ENCODE measurements at regions not wholly inside any gene's neighbourhood (a gene's known extent, or its start where the extent isn't known, plus 50 kb on each side); places are given as distances from the start of the nearest gene placed in this dataset.

- Histone ChIP-seq H3K36me3 (ENCODE audit: control insufficient read depth in 2 of 3, insufficient read depth in 3 of 3, low read length in 3 of 3) (no peaks in the 10 kb centered on the region), H3K4me3 (ENCODE audit: low read length in 3 of 3) (no peak overlapping the region), H3K27me3 (ENCODE audit: control insufficient read depth, insufficient read depth, low read length) (no peaks in the 10 kb centered on the region), H3K9ac (ENCODE audit: low read length in 3 of 3) (no peak overlapping the region), H3K4me1 (ENCODE audit: control insufficient read depth in 2 of 3, insufficient read depth in 2 of 3, low read depth in 1 of 3, low read length in 3 of 3) (no peaks in the 10 kb centered on the region), H3K9me3 (ENCODE audit: control insufficient read depth in 2 of 3, insufficient read depth in 1 of 3, low read length in 3 of 3) (peaks cover 0 to 3% (median 0%) of the 10 kb centered on the region in 3 donors), H3K27ac (ENCODE audit: low read depth in 2 of 2, low read length in 2 of 2) (no peak overlapping the region)
- FAIRE-seq (no peak), DNase-seq (no peak)
- intact Hi-C loops (cut with DNase I): no loop called here
- no peak for TF ChIP-seq CTCF (IDR thresholded peaks at IDR 0.05; ENCODE audit: borderline replicate concordance, extremely low read depth, insufficient read depth)
These were observed 124.9 kb upstream of the GAP43 start for GRCh38 chr3:115498421-115498820.

GRCh38 chr3:115498898-115499297 is 124.4 kb upstream of the GAP43 start:
- H3K4me1 ChIP-seq (ENCODE audit: control insufficient read depth in 2 of 3, insufficient read depth in 2 of 3, low read depth in 1 of 3, low read length in 3 of 3): no peaks in the 10 kb centered on the region
- no peak for TF ChIP-seq CTCF (IDR thresholded peaks at IDR 0.05; ENCODE audit: borderline replicate concordance, extremely low read depth, insufficient read depth)
- DNase-seq: no peak
- peaks cover 0 to 3% (median 0%) of the 10 kb centered on the region in 3 donors for H3K9me3 ChIP-seq (ENCODE audit: control insufficient read depth in 2 of 3, insufficient read depth in 1 of 3, low read length in 3 of 3)
- H3K27me3 ChIP-seq (ENCODE audit: control insufficient read depth, insufficient read depth, low read length): no peaks in the 10 kb centered on the region
- H3K36me3 ChIP-seq (ENCODE audit: control insufficient read depth in 2 of 3, insufficient read depth in 3 of 3, low read length in 3 of 3): no peaks in the 10 kb centered on the region
- FAIRE-seq: no peak
- no peak overlapping the region for H3K4me3 ChIP-seq (ENCODE audit: low read length in 3 of 3)
- H3K9ac ChIP-seq (ENCODE audit: low read length in 3 of 3): no peak overlapping the region
- intact Hi-C loops (cut with DNase I): no loop called here
- H3K27ac ChIP-seq (ENCODE audit: low read depth in 2 of 2, low read length in 2 of 2): no peak overlapping the region

- H3K4me1 ChIP-seq (ENCODE audit: control insufficient read depth in 2 of 3, insufficient read depth in 2 of 3, low read depth in 1 of 3, low read length in 3 of 3): no peaks in the 10 kb centered on the region
- DNase-seq: no peak
- H3K27me3 ChIP-seq (ENCODE audit: control insufficient read depth, insufficient read depth, low read length): no peaks in the 10 kb centered on the region
- intact Hi-C loops (cut with DNase I): no loop called here
- FAIRE-seq: no peak
- peaks cover 0 to 3% (median 0%) of the 10 kb centered on the region in 3 donors for H3K9me3 ChIP-seq (ENCODE audit: control insufficient read depth in 2 of 3, insufficient read depth in 1 of 3, low read length in 3 of 3)
- no peak overlapping the region for H3K27ac ChIP-seq (ENCODE audit: low read depth in 2 of 2, low read length in 2 of 2)
- TF ChIP-seq CTCF (IDR thresholded peaks at IDR 0.05; ENCODE audit: borderline replicate concordance, extremely low read depth, insufficient read depth): no peak
- no peak overlapping the region for H3K4me3 ChIP-seq (ENCODE audit: low read length in 3 of 3)
- no peaks in the 10 kb centered on the region for H3K36me3 ChIP-seq (ENCODE audit: control insufficient read depth in 2 of 3, insufficient read depth in 3 of 3, low read length in 3 of 3)
- no peak overlapping the region for H3K9ac ChIP-seq (ENCODE audit: low read length in 3 of 3)
These were observed 123.6 kb upstream of the GAP43 start for GRCh38 chr3:115499666-115500065.

- peak in 1 of 5 donors; percentile 13 for DNase-seq
- Histone ChIP-seq H3K27ac (ENCODE audit: low read depth in 2 of 2, low read length in 2 of 2) (no peak overlapping the region), H3K4me1 (ENCODE audit: control insufficient read depth in 2 of 3, insufficient read depth in 2 of 3, low read depth in 1 of 3, low read length in 3 of 3) (no peaks in the 10 kb centered on the region), H3K9me3 (ENCODE audit: control insufficient read depth in 2 of 3, insufficient read depth in 1 of 3, low read length in 3 of 3) (no peaks in the 10 kb centered on the region), H3K36me3 (ENCODE audit: control insufficient read depth in 2 of 3, insufficient read depth in 3 of 3, low read length in 3 of 3) (no peaks in the 10 kb centered on the region), H3K27me3 (ENCODE audit: control insufficient read depth, insufficient read depth, low read length) (no peaks in the 10 kb centered on the region), H3K9ac (ENCODE audit: low read length in 3 of 3) (no peak overlapping the region), H3K4me3 (ENCODE audit: low read length in 3 of 3) (no peak overlapping the region)
- TF ChIP-seq CTCF (IDR thresholded peaks at IDR 0.05; ENCODE audit: borderline replicate concordance, extremely low read depth, insufficient read depth): no peak
- intact Hi-C loops (cut with DNase I): no loop called here
- no peak for FAIRE-seq
These were observed 122.5 kb upstream of the GAP43 start for GRCh38 chr3:115500795-115501194.

Measured in kidney (tissue), 13 donors.